ENCODE measurements at regions not wholly inside any gene's neighbourhood (a gene's known extent, or its start where the extent isn't known, plus 50 kb on each side); places are given as distances from the start of the nearest gene placed in this dataset.

GRCh38 chr7:81296726-81297125, 377.9 kb upstream of the SEMA3C start:
- H2AFZ ChIP-seq (ENCODE audit: insufficient read depth, low read depth, low read length, poor library complexity, severe bottlenecking) = no peak overlapping the region
- H3K9me3 Mint-ChIP-seq (ENCODE audit: insufficient read depth) = peaks cover 3% of the 10 kb centered on the region
- ChIA-PET POLR2A (no interaction called here), CTCF (no interaction called here)
- H4K20me1 ChIP-seq (ENCODE audit: control insufficient read depth, insufficient read depth, low read length, poor library complexity, severe bottlenecking) = no peaks in the 10 kb centered on the region
- H3K27ac ChIP-seq (ENCODE audit: low read length in 2 of 2) = no peak overlapping the region
- H3K27me3 Mint-ChIP-seq = no peaks in the 10 kb centered on the region
- no peak overlapping the region for H3K4me3 Mint-ChIP-seq
- no peaks in the 10 kb centered on the region for H3K27me3 ChIP-seq (replicated peaks in 1 of 4; ENCODE audit: control extremely low read depth in 1 of 4, control insufficient read depth in 3 of 4, insufficient read depth in 4 of 4, low read length in 3 of 4)
- TF ChIP-seq EZH2 (IDR thresholded peaks at IDR 0.05; ENCODE audit: borderline replicate concordance, insufficient read depth, low read depth, low read length, poor library complexity, severe bottlenecking) (no peak), CTCF (IDR thresholded peaks at IDR 0.05) (no peak)
- H3K4me2 ChIP-seq (replicated peaks; ENCODE audit: low read depth, low read length, poor library complexity, severe bottlenecking) = no peak overlapping the region
- no peak for DNase-seq
- no peak overlapping the region for H3K27ac Mint-ChIP-seq
- H3K4me3 ChIP-seq (ENCODE audit: control extremely low read depth in 1 of 5, extremely low read depth in 1 of 5, insufficient read depth in 1 of 5, low read depth in 2 of 5, low read length in 4 of 5) = no peak overlapping the region
- no peaks in the 10 kb centered on the region for H3K36me3 ChIP-seq (replicated peaks in 1 of 2; ENCODE audit: control extremely low read depth in 1 of 2, control insufficient read depth in 1 of 2, extremely low read depth in 1 of 2, insufficient read depth in 2 of 2, low read length in 1 of 2)
- H3K79me2 ChIP-seq (ENCODE audit: control insufficient read depth, insufficient read depth, low read length) = no peaks in the 10 kb centered on the region
- no peaks in the 10 kb centered on the region for H3K4me1 Mint-ChIP-seq
- no CpG with 5 or more reads among the region's 2 CpGs for WGBS (ENCODE audit: insufficient coverage)
- ATAC-seq (ENCODE audit: low read depth) = no peak
- H3K4me1 ChIP-seq (ENCODE audit: control insufficient read depth in 2 of 2, insufficient read depth in 2 of 2, low read length in 2 of 2) = no peaks in the 10 kb centered on the region
- peaks cover 0 to 16% (median 0%) of the 10 kb centered on the region in 3 donors for H3K9me3 ChIP-seq (ENCODE audit: control extremely low read depth in 1 of 3, control insufficient read depth in 2 of 3, insufficient read depth in 1 of 3, low read length in 2 of 3)
- intact Hi-C loops (cut with micrococcal nuclease) = no loop called here
- H3K9ac ChIP-seq (ENCODE audit: low read length) = no peak overlapping the region

GRCh38 chr7:81294897-81295515, 376.2 kb upstream of the SEMA3C start:
- Mint-ChIP-seq H3K9me3 (ENCODE audit: insufficient read depth) (peaks cover 3% of the 10 kb centered on the region), H3K27me3 (no peaks in the 10 kb centered on the region), H3K4me1 (no peaks in the 10 kb centered on the region), H3K4me3 (no peak overlapping the region), H3K27ac (no peak overlapping the region)
- TF ChIP-seq CTCF (IDR thresholded peaks at IDR 0.05) (no peak), EZH2 (IDR thresholded peaks at IDR 0.05; ENCODE audit: borderline replicate concordance, insufficient read depth, low read depth, low read length, poor library complexity, severe bottlenecking) (no peak)
- CTCF ChIA-PET = no interaction called here
- POLR2A ChIA-PET = no interaction called here
- 96% methylated on average over 10 of the region's 12 CpGs for WGBS (ENCODE audit: insufficient coverage)
- Histone ChIP-seq H3K79me2 (ENCODE audit: control insufficient read depth, insufficient read depth, low read length) (no peaks in the 10 kb centered on the region), H3K9me3 (ENCODE audit: control extremely low read depth in 1 of 3, control insufficient read depth in 2 of 3, insufficient read depth in 1 of 3, low read length in 2 of 3) (peaks cover 0 to 16% (median 0%) of the 10 kb centered on the region in 3 donors), H3K9ac (ENCODE audit: low read length) (no peak overlapping the region), H4K20me1 (ENCODE audit: control insufficient read depth, insufficient read depth, low read length, poor library complexity, severe bottlenecking) (no peaks in the 10 kb centered on the region), H3K27me3 (replicated peaks in 1 of 4; ENCODE audit: control extremely low read depth in 1 of 4, control insufficient read depth in 3 of 4, insufficient read depth in 4 of 4, low read length in 3 of 4) (no peaks in the 10 kb centered on the region), H3K36me3 (replicated peaks in 1 of 2; ENCODE audit: control extremely low read depth in 1 of 2, control insufficient read depth in 1 of 2, extremely low read depth in 1 of 2, insufficient read depth in 2 of 2, low read length in 1 of 2) (no peaks in the 10 kb centered on the region), H3K27ac (ENCODE audit: low read length in 2 of 2) (no peak overlapping the region), H3K4me2 (replicated peaks; ENCODE audit: low read depth, low read length, poor library complexity, severe bottlenecking) (no peak overlapping the region), H2AFZ (ENCODE audit: insufficient read depth, low read depth, low read length, poor library complexity, severe bottlenecking) (no peak overlapping the region), H3K4me1 (ENCODE audit: control insufficient read depth in 2 of 2, insufficient read depth in 2 of 2, low read length in 2 of 2) (no peaks in the 10 kb centered on the region), H3K4me3 (ENCODE audit: control extremely low read depth in 1 of 5, extremely low read depth in 1 of 5, insufficient read depth in 1 of 5, low read depth in 2 of 5, low read length in 4 of 5) (no peak overlapping the region)
- intact Hi-C loops (cut with micrococcal nuclease) = no loop called here
- DNase-seq (no peak), ATAC-seq (ENCODE audit: low read depth) (no peak)

Data from B cell (primary cell).